Panc1 (cell line): ENCODE measurements at regions not wholly inside any gene's neighbourhood (a gene's known extent, or its start where the extent isn't known, plus 50 kb on each side); places are given as distances from the start of the nearest gene placed in this dataset.

Experiments
- POLR2AphosphoS5 ChIP-seq: IDR thresholded peaks from 2 replicates; pipeline ENCODE4 v1.6.1; 2012; ENCODE audit warnings: mild to moderate bottlenecking, low read depth, low read length, moderate library complexity
- TF ChIP-seq, protein P1 (sequence below): fragments of 450-650 bp; IDR thresholded peaks from 2 replicates; pipeline ENCODE4 v1.5.1; 2017; ENCODE audit warnings: mild to moderate bottlenecking

GRCh38 chr10:36720895-36721294 is 404.5 kb upstream of the ANKRD30A start:
- TF ChIP-seq POLR2AphosphoS5 = no peak
- TF ChIP-seq, protein P1, sequence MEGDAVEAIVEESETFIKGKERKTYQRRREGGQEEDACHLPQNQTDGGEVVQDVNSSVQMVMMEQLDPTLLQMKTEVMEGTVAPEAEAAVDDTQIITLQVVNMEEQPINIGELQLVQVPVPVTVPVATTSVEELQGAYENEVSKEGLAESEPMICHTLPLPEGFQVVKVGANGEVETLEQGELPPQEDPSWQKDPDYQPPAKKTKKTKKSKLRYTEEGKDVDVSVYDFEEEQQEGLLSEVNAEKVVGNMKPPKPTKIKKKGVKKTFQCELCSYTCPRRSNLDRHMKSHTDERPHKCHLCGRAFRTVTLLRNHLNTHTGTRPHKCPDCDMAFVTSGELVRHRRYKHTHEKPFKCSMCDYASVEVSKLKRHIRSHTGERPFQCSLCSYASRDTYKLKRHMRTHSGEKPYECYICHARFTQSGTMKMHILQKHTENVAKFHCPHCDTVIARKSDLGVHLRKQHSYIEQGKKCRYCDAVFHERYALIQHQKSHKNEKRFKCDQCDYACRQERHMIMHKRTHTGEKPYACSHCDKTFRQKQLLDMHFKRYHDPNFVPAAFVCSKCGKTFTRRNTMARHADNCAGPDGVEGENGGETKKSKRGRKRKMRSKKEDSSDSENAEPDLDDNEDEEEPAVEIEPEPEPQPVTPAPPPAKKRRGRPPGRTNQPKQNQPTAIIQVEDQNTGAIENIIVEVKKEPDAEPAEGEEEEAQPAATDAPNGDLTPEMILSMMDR = no peak
